ENCODE measurements at regions not wholly inside any gene's neighbourhood (a gene's known extent, or its start where the extent isn't known, plus 50 kb on each side); places are given as distances from the start of the nearest gene placed in this dataset.

DNA sequence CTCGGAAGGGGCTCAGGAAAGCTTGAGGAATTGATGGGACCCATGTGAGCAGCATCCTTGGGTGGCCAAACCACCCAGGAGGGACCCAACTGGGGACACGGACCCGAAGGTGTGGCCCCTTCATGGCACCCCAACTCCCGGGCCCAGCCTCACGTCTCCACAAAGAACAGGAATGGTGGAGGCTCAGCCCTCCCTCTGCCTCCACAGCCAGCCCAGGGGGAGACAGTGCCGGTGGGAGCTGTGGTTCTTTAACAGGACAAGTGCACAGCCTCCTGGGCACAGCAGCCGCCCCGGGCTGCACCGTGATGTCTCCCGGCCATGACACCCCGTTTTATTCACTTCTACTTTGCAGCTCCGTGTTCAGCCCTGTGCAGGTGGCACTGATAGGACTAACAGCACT, 587.2 kb downstream of the BRD1 start:
- no TSS peak for BruUV-seq (replicated peaks)
- no peaks in the 10 kb centered on the region for H3K9me2 ChIP-seq (ENCODE audit: insufficient read depth)
- no peaks in the 10 kb centered on the region for H3K9me3 ChIP-seq (ENCODE audit: control insufficient read depth in 1 of 2, insufficient read depth in 1 of 2, low read depth in 1 of 2, low read length in 2 of 2)
- ChIA-PET RAD21 (ENCODE audit: low non-redundant PET in 1 of 2, low total read pairs in 2 of 2, uncharacterized antibody in 2 of 2, unreplicated experiment in 2 of 2) (no interaction called here), POLR2A (no interaction called here), CTCF (no interaction called here)
- H3K36me3 ChIP-seq (ENCODE audit: control insufficient read depth in 1 of 2, insufficient read depth in 2 of 2, low read length in 2 of 2): no peaks in the 10 kb centered on the region
- peaks cover 25% of the 10 kb centered on the region for H3K27me3 ChIP-seq (ENCODE audit: insufficient read depth, low read length)
- H3K4me3 ChIP-seq (replicated peaks in 1 of 2; ENCODE audit: low read depth in 1 of 2, low read length in 2 of 2): no peak overlapping the region
- ATAC-seq (no peak), DNase-seq (ENCODE audit: low read depth, low spot score) (no peak)
- TF ChIP-seq POLR2AphosphoS5 (IDR thresholded peaks at IDR 0.05; ENCODE audit: low read depth, low read length): no peak
- no peak for TF ChIP-seq MAX (IDR thresholded peaks at IDR 0.05)
- no peak for TF ChIP-seq SRF (IDR thresholded peaks at IDR 0.05; ENCODE audit: low read depth)
- no peak for TF ChIP-seq CBX3 (IDR thresholded peaks at IDR 0.05; ENCODE audit: low read depth)
- no peak for TF ChIP-seq FOSL1 (IDR thresholded peaks at IDR 0.05; ENCODE audit: low read depth)
- TF ChIP-seq ELF1 (IDR thresholded peaks at IDR 0.05; ENCODE audit: borderline replicate concordance, low read depth): no peak
- no peak for TF ChIP-seq RAD21 (IDR thresholded peaks at IDR 0.05; ENCODE audit: low read depth)
- TF ChIP-seq CEBPB (IDR thresholded peaks at IDR 0.05; ENCODE audit: low read depth): no peak
- no peak for TF ChIP-seq YY1 (IDR thresholded peaks at IDR 0.05; ENCODE audit: extremely low read depth, insufficient replicate concordance, low read depth, low read length)
- H2AFZ ChIP-seq (ENCODE audit: low read depth, low read length, poor library complexity, severe bottlenecking): no peak overlapping the region
- H3K9ac ChIP-seq (ENCODE audit: low read length): no peak overlapping the region
- intact Hi-C loops (cut with micrococcal nuclease): no loop called here
- H4K20me1 ChIP-seq (ENCODE audit: insufficient read depth): no peaks in the 10 kb centered on the region
- no peaks in the 10 kb centered on the region for H3K4me1 ChIP-seq (ENCODE audit: control insufficient read depth in 1 of 2, insufficient read depth in 2 of 2, low read length in 2 of 2)
- H3K79me2 ChIP-seq (ENCODE audit: insufficient read depth, low read length): no peaks in the 10 kb centered on the region
- H3K27ac ChIP-seq (ENCODE audit: low read depth, low read length): no peak overlapping the region
- H3K4me2 ChIP-seq (ENCODE audit: low read length): no peak overlapping the region

DNA sequence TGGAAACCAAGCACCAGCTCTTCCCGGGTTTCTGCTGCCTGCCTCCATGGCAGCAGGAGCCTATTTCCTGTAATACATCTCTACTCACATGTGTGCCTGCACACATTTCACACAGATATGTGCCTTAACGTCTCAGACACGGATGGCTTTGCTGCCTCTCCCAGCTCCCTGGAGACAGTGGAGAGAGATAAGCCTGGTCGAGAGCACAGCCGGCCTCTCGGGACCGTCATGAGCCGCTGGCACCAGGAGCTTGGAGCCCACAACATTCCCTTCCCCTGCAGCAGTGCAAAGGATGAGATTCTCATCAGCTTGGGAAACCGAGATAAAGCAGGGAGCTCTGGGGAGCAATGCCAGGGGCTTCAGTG, 587.7 kb downstream of the BRD1 start:
- Histone ChIP-seq H3K36me3 (ENCODE audit: control insufficient read depth in 1 of 2, insufficient read depth in 2 of 2, low read length in 2 of 2) (no peaks in the 10 kb centered on the region), H3K27ac (ENCODE audit: low read depth, low read length) (no peak overlapping the region), H3K27me3 (ENCODE audit: insufficient read depth, low read length) (peaks cover 29% of the 10 kb centered on the region), H2AFZ (ENCODE audit: low read depth, low read length, poor library complexity, severe bottlenecking) (no peak overlapping the region), H3K9me3 (ENCODE audit: control insufficient read depth in 1 of 2, insufficient read depth in 1 of 2, low read depth in 1 of 2, low read length in 2 of 2) (no peaks in the 10 kb centered on the region), H4K20me1 (ENCODE audit: insufficient read depth) (no peaks in the 10 kb centered on the region), H3K9ac (ENCODE audit: low read length) (no peak overlapping the region), H3K4me2 (ENCODE audit: low read length) (no peak overlapping the region), H3K79me2 (ENCODE audit: insufficient read depth, low read length) (no peaks in the 10 kb centered on the region), H3K4me1 (ENCODE audit: control insufficient read depth in 1 of 2, insufficient read depth in 2 of 2, low read length in 2 of 2) (no peaks in the 10 kb centered on the region), H3K4me3 (replicated peaks in 1 of 2; ENCODE audit: low read depth in 1 of 2, low read length in 2 of 2) (no peak overlapping the region), H3K9me2 (ENCODE audit: insufficient read depth) (no peaks in the 10 kb centered on the region)
- intact Hi-C loops (cut with micrococcal nuclease): no loop called here
- RAD21 ChIA-PET (ENCODE audit: low non-redundant PET in 1 of 2, low total read pairs in 2 of 2, uncharacterized antibody in 2 of 2, unreplicated experiment in 2 of 2): no interaction called here
- CTCF ChIA-PET: no interaction called here
- DNase-seq (ENCODE audit: low read depth, low spot score) (no peak), ATAC-seq (no peak)
- no peak for TF ChIP-seq YY1 (IDR thresholded peaks at IDR 0.05; ENCODE audit: extremely low read depth, insufficient replicate concordance, low read depth, low read length)
- no peak for TF ChIP-seq TCF7L2 (IDR thresholded peaks at IDR 0.05; ENCODE audit: borderline replicate concordance, extremely low read depth, insufficient read depth, insufficient read length)
- POLR2A ChIA-PET: no interaction called here
- no TSS peak for BruUV-seq (replicated peaks)
